Lower leg skin (tissue), 4 donors: ENCODE measurements at regions not wholly inside any gene's neighbourhood (a gene's known extent, or its start where the extent isn't known, plus 50 kb on each side); places are given as distances from the start of the nearest gene placed in this dataset.

Experiments used
- DNase-seq, 2 donors: peaks; one replicate each; pipeline ENCODE4 v3.0.0-alpha.2; 2019; ENCODE audit warnings: low spot score in 2 of 2
- H3K4me3 ChIP-seq: fragments of 200-600 bp; sonication (generic); 2 replicates; pipeline ENCODE4 v1.5.1; 2017; ENCODE audit warnings: mild to moderate bottlenecking, low read depth; ENCODE audit not compliant: poor library complexity, severe bottlenecking
- CTCF ChIP-seq, 3 donors: fragments of 450-650 bp; IDR thresholded peaks; one replicate each; pipeline ENCODE4 v1.5.1; 2016; ENCODE audit warnings: antibody characterized with exemption in 3 of 3, mild to moderate bottlenecking in 3 of 3, moderate library complexity in 2 of 3
- POLR2A ChIP-seq, 2 donors: fragments of 450-650 bp; IDR thresholded peaks; one replicate each; pipeline ENCODE4 v1.6.1; 2016 to 2017; ENCODE audit warnings: antibody characterized with exemption in 2 of 2, mild to moderate bottlenecking in 1 of 2, moderate library complexity in 1 of 2
- WGBS, 2 donors: methylation state at CpG; one replicate each; pipeline ENCODE4 v1.1.5; 2018; 5-methylcytosine and 5-hydroxymethylcytosine counted together
- intact Hi-C: fragments of 100-400 bp; cut with DNase I; formaldehyde crosslinking; loops from one replicate; pipeline ENCODE4 v1.15.0; 2023; ENCODE audit warnings: low total_unique reads

DNA sequence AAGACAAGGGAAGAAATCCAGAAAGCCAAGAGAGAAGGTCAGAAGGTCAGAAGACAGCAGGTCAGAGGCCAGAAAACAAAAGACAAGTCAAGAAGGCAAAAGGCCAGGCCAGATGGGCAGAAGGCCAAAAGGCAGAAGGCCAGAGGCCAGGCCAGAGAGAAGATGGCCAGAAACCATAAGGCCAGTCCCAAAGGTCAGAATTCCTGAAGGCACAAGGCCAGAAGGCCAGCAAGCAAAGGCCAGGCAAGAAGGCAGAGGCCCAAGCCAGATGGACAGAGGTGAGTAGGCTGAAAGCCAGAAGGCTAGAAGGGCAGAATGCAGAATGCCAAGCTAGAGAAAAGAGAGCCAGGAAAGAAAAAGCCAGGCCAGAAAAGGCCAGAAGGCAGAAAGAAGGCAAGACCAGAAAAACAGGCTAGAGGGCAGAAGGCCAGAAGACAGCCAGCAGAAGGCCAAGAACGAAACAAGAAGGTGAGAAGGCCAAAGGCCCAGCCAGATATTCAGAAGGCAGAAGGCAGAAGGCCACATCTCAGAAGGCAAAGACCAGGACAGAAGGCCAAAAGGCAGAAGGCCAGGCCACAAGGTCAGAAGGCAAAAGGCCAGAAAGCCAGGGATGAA is 186.3 kb downstream of the TUBA3C start:
- no peak for DNase-seq
- no peak for TF ChIP-seq CTCF (IDR thresholded peaks at IDR 0.05)
- TF ChIP-seq POLR2A (IDR thresholded peaks at IDR 0.05) = no peak
- WGBS, 2 donors = 46 to 74% methylated on average over 1 of the region's 1 CpG
- no peak overlapping the region for H3K4me3 ChIP-seq
- intact Hi-C loops = no loop called here

DNA sequence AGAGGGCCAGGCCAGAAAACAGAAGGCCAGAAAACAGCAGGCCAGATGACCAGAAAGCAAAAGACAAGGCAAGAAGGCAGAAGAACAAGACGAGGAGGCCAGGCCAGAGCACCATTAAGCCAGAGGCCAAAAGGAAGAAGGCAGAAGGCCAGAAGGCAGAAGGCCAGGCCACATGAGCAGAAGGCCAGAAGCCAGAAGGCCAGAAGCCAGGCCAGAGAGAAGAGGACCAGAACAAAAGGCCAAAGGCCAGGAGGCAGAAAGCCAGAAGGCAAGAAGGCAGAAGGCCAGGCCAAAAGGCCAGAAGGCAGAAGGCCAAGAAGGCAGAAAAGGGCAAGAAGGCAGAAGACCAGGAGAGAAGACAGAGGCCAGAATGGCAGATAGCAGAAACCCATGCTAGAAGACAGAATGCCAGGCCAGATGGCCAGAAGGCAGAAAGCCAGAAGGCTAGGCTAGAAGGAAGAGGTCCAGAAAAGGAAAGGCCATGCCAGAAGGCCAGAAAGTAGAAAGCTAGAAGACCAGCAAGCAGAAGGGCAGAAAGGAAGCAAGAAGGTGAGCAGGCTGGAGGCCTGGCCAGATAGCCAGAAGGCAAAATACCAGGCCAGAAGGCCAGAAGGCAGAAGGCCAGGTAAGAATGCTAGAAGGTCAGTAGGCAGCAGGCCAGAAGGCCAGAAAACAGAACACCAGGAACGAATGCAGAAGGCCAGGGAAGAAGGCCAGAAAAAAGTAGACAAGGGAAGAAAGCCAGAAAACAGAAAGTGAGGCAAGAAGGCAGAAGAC is 187.6 kb downstream of the TUBA3C start:
- H3K4me3 ChIP-seq = no peak overlapping the region
- WGBS, 2 donors = 36 to 48% methylated on average over 2 of the region's 2 CpGs
- DNase-seq = no peak
- intact Hi-C loops = no loop called here
- TF ChIP-seq POLR2A (IDR thresholded peaks at IDR 0.05) (no peak), CTCF (IDR thresholded peaks at IDR 0.05) (no peak)

DNA sequence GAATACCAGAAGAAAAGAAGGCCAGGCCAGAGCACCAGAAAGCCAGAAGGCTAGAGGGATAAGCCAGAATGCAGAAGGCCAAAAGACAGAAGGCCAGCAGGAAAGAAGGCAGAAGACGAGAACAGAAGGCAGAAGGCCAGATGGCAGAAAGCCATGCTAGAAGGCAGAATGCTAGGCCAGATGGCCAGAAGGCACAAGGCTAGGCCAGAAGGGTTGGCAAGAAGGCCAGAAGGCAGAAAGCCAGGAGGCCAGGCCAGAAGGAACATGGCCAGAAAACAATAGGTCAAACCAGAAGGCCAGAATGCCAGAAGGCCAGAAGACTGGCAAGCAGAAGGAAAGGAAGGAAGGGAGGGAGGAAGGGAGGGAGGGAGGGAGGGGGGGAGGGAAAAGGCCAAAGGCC is 188.8 kb downstream of the TUBA3C start:
- no peak overlapping the region for H3K4me3 ChIP-seq
- TF ChIP-seq POLR2A (IDR thresholded peaks at IDR 0.05) (no peak), CTCF (IDR thresholded peaks at IDR 0.05) (no peak)
- intact Hi-C loops = no loop called here
- WGBS, 2 donors = 33 to 38% methylated on average over 1 of the region's 1 CpG
- no peak for DNase-seq

DNA sequence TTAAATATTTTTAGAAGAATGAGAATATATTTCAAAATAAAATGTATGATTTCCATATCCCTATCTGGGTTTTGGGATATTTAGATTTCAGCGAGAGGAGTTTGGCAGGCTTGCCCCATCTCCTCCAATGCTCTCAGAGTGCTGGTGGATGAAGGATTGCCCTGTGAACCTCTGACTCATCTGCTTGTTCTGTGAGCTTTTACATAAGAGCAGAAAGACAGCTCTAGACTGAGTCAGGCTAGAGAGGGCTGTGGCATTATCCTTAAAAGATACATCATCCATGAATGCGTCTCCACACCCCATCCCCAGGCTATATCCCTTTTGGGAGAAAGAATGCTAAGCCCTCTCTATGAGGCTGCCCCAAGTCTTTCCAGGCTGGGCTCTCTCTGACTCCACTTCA is 190.6 kb downstream of the TUBA3C start:
- no peak for DNase-seq
- no peak for TF ChIP-seq POLR2A (IDR thresholded peaks at IDR 0.05)
- no peak for TF ChIP-seq CTCF (IDR thresholded peaks at IDR 0.05)
- WGBS, 2 donors = 69 to 92% methylated on average over 2 of the region's 2 CpGs
- no peak overlapping the region for H3K4me3 ChIP-seq
- intact Hi-C loops = no loop called here

DNA sequence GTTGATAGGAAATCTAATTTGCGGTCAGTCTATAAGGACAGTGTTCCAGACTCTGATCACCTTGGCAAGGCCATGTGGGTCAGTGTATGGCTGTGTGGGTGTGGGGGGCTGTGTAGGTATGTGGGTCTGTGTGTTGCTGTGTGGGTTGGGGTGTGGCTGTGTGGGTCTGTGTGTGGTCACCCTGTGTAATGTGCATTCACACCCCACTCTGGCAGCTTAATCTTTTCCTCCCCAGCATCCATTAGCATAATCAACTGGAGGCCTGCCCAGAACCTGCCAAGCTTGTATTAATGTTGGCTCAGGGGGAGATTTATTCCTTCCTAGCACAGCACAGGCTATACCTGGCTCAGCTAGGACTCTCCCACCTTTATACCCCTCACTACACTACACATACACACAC is 203.2 kb downstream of the TUBA3C start:
- 69 to 94% methylated on average over 1 of the region's 1 CpG for WGBS, 2 donors
- no peak for TF ChIP-seq CTCF (IDR thresholded peaks at IDR 0.05)
- no peak overlapping the region for H3K4me3 ChIP-seq
- DNase-seq = no peak
- intact Hi-C loops = no loop called here
